Progenitor cell of endocrine pancreas (in vitro differentiated cells): ENCODE measurements at regions not wholly inside any gene's neighbourhood (a gene's known extent, or its start where the extent isn't known, plus 50 kb on each side); places are given as distances from the start of the nearest gene placed in this dataset.

Experiments used
- DNase-seq: peaks from one replicate; pipeline ENCODE4 v3.0.0; 2021; ENCODE audit warnings: low spot score; ENCODE audit not compliant: unreplicated experiment
- H3K27ac Mint-ChIP-seq: 2 replicates; pipeline ENCODE4 v1.8.0; 2021; ENCODE audit warnings: mild to moderate bottlenecking, moderate library complexity, mixed read lengths
- H3K27me3 Mint-ChIP-seq: 2 replicates; pipeline ENCODE4 v1.8.0; 2021; ENCODE audit warnings: mixed read lengths
- H3K36me3 Mint-ChIP-seq: 2 replicates; pipeline ENCODE4 v1.8.0; 2022; ENCODE audit warnings: mixed read lengths; ENCODE audit not compliant: insufficient read depth
- H3K4me1 Mint-ChIP-seq: 2 replicates; pipeline ENCODE4 v1.8.0; 2021; ENCODE audit warnings: low read depth, mixed read lengths
- H3K4me3 Mint-ChIP-seq: 2 replicates; pipeline ENCODE4 v1.8.0; 2021; ENCODE audit warnings: low read depth, mild to moderate bottlenecking, moderate library complexity, mixed read lengths
- H3K9me3 Mint-ChIP-seq: 2 replicates; pipeline ENCODE4 v1.8.0; 2021; ENCODE audit warnings: low read depth, mixed read lengths
- CTCF ChIP-seq: fragments of 200-600 bp; sonication (generic); IDR thresholded peaks from one replicate; pipeline ENCODE4 v1.5.0; 2021; ENCODE audit warnings: antibody characterized with exemption, mild to moderate bottlenecking; ENCODE audit not compliant: unreplicated experiment

- no peak for TF ChIP-seq CTCF
Measured at GRCh38 chr12:58089588-58089987, 148.2 kb downstream of the ATP23 start.

GRCh38 chr12:58090685-58091084 lies 149.3 kb downstream of the ATP23 start:
- H3K27me3 Mint-ChIP-seq: no peaks in the 10 kb centered on the region
- DNase-seq: no peak
- no peaks in the 10 kb centered on the region for H3K9me3 Mint-ChIP-seq
- H3K4me1 Mint-ChIP-seq: no peaks in the 10 kb centered on the region
- no peak overlapping the region for H3K4me3 Mint-ChIP-seq
- no peak overlapping the region for H3K27ac Mint-ChIP-seq
- H3K36me3 Mint-ChIP-seq: no peaks in the 10 kb centered on the region
- no peak for TF ChIP-seq CTCF

More at GRCh38 chr12:58089588-58089987, 148.2 kb downstream of the ATP23 start:
- Mint-ChIP-seq H3K4me1 (no peaks in the 10 kb centered on the region), H3K9me3 (no peaks in the 10 kb centered on the region), H3K36me3 (no peaks in the 10 kb centered on the region), H3K4me3 (no peak overlapping the region), H3K27ac (no peak overlapping the region), H3K27me3 (no peaks in the 10 kb centered on the region)
- no peak for DNase-seq

GRCh38 chr12:58095002-58095401 lies 153.6 kb downstream of the ATP23 start:
- Mint-ChIP-seq H3K27me3 (no peaks in the 10 kb centered on the region), H3K27ac (no peak overlapping the region), H3K36me3 (no peaks in the 10 kb centered on the region), H3K4me1 (no peaks in the 10 kb centered on the region), H3K9me3 (no peaks in the 10 kb centered on the region), H3K4me3 (no peak overlapping the region)
- no peak for TF ChIP-seq CTCF
- DNase-seq: no peak

- Mint-ChIP-seq H3K4me3 (no peak overlapping the region), H3K27ac (no peak overlapping the region), H3K27me3 (no peaks in the 10 kb centered on the region), H3K4me1 (no peaks in the 10 kb centered on the region), H3K9me3 (peaks cover 4% of the 10 kb centered on the region), H3K36me3 (no peaks in the 10 kb centered on the region)
- no peak for TF ChIP-seq CTCF
- no peak for DNase-seq
Measured at GRCh38 chr12:58097741-58098140, 156.4 kb downstream of the ATP23 start.

GRCh38 chr12:58099476-58099875 lies 158.1 kb downstream of the ATP23 start:
- no peak overlapping the region for H3K27ac Mint-ChIP-seq
- no peaks in the 10 kb centered on the region for H3K27me3 Mint-ChIP-seq
- no peaks in the 10 kb centered on the region for H3K36me3 Mint-ChIP-seq
- TF ChIP-seq CTCF: no peak
- no peak overlapping the region for H3K4me3 Mint-ChIP-seq
- no peaks in the 10 kb centered on the region for H3K4me1 Mint-ChIP-seq
- peaks cover 4% of the 10 kb centered on the region for H3K9me3 Mint-ChIP-seq
- no peak for DNase-seq
